ENCODE measurements at regions not wholly inside any gene's neighbourhood (a gene's known extent, or its start where the extent isn't known, plus 50 kb on each side); places are given as distances from the start of the nearest gene placed in this dataset.

DNA sequence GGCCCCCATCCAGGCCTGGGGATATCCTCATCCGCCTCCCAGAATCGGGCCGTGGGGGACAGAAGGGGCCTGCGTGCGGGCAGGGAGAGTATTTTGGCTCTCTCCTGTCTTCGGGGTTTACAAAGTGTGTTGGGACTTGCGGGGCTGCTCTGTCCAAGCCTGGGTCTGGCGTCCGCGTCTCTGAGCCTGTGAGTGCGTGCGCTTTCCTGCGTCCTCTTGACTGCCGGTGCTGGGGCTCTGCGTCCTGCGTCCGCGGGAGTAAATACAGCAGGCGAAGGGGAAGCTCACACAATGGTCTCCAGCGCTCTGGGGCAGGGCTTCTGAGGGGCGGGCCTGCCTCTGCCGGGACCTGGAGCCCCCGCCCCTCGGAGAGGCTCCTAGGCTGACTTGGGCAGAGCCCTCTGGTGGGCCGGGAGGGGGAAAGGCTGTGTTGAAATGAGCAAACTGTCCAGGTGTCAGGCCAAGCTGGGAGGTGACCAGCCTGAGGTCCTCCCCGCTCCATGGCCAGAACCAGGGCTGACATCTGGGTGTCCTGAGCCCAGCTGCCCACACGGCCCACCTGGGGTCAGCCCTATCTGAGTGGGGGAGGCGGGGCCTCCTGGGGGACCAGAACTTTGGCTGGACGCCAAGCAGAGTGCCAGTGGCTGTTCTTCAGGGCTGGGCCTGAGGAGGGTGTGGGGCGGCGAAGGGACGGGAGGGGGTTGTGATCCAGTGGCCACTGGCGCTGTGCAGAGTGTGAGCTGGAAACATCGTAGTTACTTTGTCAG lies 233.6 kb downstream of the SEC14L1 start (continued):
- TF ChIP-seq ZNF136 (CRISPR knock-in tag; IDR thresholded peaks at IDR 0.05; ENCODE audit: low read depth), result no peak; the same call in 1 of the 2 replicates
- TF ChIP-seq SPEN (CRISPR knock-in tag; IDR thresholded peaks at IDR 0.05; ENCODE audit: low read depth), result peak; percentile 44; the same call in 1 of the 2 replicates
- TF ChIP-seq, protein P1, sequence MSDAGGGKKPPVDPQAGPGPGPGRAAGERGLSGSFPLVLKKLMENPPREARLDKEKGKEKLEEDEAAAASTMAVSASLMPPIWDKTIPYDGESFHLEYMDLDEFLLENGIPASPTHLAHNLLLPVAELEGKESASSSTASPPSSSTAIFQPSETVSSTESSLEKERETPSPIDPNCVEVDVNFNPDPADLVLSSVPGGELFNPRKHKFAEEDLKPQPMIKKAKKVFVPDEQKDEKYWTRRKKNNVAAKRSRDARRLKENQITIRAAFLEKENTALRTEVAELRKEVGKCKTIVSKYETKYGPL (CRISPR knock-in tag; IDR thresholded peaks at IDR 0.05), result no peak; the same call in 1 of the 2 replicates
- peak; percentile 75; the same call in 1 of the 2 replicates for TF ChIP-seq ZNF180 (CRISPR knock-in tag; IDR thresholded peaks at IDR 0.05; ENCODE audit: borderline replicate concordance, low read depth)
- no peak for TF ChIP-seq ZFP82 (CRISPR knock-in tag; IDR thresholded peaks at IDR 0.05; ENCODE audit: borderline replicate concordance)
- peak; percentile 93 for TF ChIP-seq MTA1 (CRISPR knock-in tag; IDR thresholded peaks at IDR 0.05; ENCODE audit: borderline replicate concordance)
- no peak for TF ChIP-seq ZSCAN30 (CRISPR knock-in tag; IDR thresholded peaks at IDR 0.05)
- TF ChIP-seq ZNF678 (CRISPR knock-in tag; IDR thresholded peaks at IDR 0.05), result peak; percentile 81; the same call in 1 of the 2 replicates
- TF ChIP-seq, protein P2, sequence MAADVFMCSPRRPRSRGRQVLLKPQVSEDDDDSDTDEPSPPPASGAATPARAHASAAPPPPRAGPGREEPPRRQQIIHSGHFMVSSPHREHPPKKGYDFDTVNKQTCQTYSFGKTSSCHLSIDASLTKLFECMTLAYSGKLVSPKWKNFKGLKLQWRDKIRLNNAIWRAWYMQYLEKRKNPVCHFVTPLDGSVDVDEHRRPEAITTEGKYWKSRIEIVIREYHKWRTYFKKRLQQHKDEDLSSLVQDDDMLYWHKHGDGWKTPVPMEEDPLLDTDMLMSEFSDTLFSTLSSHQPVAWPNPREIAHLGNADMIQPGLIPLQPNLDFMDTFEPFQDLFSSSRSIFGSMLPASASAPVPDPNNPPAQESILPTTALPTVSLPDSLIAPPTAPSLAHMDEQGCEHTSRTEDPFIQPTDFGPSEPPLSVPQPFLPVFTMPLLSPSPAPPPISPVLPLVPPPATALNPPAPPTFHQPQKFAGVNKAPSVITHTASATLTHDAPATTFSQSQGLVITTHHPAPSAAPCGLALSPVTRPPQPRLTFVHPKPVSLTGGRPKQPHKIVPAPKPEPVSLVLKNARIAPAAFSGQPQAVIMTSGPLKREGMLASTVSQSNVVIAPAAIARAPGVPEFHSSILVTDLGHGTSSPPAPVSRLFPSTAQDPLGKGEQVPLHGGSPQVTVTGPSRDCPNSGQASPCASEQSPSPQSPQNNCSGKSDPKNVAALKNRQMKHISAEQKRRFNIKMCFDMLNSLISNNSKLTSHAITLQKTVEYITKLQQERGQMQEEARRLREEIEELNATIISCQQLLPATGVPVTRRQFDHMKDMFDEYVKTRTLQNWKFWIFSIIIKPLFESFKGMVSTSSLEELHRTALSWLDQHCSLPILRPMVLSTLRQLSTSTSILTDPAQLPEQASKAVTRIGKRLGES (CRISPR knock-in tag; IDR thresholded peaks at IDR 0.05; ENCODE audit: borderline replicate concordance), result no peak
- TF ChIP-seq, protein P3, sequence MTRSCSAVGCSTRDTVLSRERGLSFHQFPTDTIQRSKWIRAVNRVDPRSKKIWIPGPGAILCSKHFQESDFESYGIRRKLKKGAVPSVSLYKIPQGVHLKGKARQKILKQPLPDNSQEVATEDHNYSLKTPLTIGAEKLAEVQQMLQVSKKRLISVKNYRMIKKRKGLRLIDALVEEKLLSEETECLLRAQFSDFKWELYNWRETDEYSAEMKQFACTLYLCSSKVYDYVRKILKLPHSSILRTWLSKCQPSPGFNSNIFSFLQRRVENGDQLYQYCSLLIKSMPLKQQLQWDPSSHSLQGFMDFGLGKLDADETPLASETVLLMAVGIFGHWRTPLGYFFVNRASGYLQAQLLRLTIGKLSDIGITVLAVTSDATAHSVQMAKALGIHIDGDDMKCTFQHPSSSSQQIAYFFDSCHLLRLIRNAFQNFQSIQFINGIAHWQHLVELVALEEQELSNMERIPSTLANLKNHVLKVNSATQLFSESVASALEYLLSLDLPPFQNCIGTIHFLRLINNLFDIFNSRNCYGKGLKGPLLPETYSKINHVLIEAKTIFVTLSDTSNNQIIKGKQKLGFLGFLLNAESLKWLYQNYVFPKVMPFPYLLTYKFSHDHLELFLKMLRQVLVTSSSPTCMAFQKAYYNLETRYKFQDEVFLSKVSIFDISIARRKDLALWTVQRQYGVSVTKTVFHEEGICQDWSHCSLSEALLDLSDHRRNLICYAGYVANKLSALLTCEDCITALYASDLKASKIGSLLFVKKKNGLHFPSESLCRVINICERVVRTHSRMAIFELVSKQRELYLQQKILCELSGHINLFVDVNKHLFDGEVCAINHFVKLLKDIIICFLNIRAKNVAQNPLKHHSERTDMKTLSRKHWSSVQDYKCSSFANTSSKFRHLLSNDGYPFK (CRISPR knock-in tag; IDR thresholded peaks at IDR 0.05; ENCODE audit: borderline replicate concordance), result 0 out of 2 replicates have a peak, but pooled peaks have one; percentile 38
- TF ChIP-seq POLR2A (IDR thresholded peaks at IDR 0.05; ENCODE audit: insufficient read depth in 1 of 2, low read depth in 2 of 2, low read length in 2 of 2), result peak; percentile 68 to 79
- TF ChIP-seq KAT7 (CRISPR knock-in tag; IDR thresholded peaks at IDR 0.05; ENCODE audit: borderline replicate concordance), result no peak; the same call in 1 of the 2 replicates
- TF ChIP-seq ZNF382 (CRISPR knock-in tag; IDR thresholded peaks at IDR 0.05; ENCODE audit: borderline replicate concordance), result no peak
- TF ChIP-seq ZNF713 (CRISPR knock-in tag; IDR thresholded peaks at IDR 0.05), result peak; percentile 83; the same call in 1 of the 2 replicates
- no peak for TF ChIP-seq ZNF468 (CRISPR knock-in tag; IDR thresholded peaks at IDR 0.05)
- TF ChIP-seq FOXA1 (IDR thresholded peaks at IDR 0.05), result no peak
- peak; percentile 84 for TF ChIP-seq FOXA1 (CRISPR knock-in tag; IDR thresholded peaks at IDR 0.05)
- peak; percentile 52 for TF ChIP-seq ZMYM4 (CRISPR knock-in tag; IDR thresholded peaks at IDR 0.05)
- no peak for TF ChIP-seq SOX6 (IDR thresholded peaks at IDR 0.05)
- peak; percentile 74 for TF ChIP-seq SOX6 (CRISPR knock-in tag; IDR thresholded peaks at IDR 0.05)
- peak; percentile 74 for TF ChIP-seq ZNF225 (CRISPR knock-in tag; IDR thresholded peaks at IDR 0.05)
- no peak for TF ChIP-seq HDAC6 (IDR thresholded peaks at IDR 0.05; ENCODE audit: low read depth, low read length)
- no peak for TF ChIP-seq ZNF564 (CRISPR knock-in tag; IDR thresholded peaks at IDR 0.05)

Measured in HepG2 (cell line).